HepG2 (cell line): ENCODE measurements at regions not wholly inside any gene's neighbourhood (a gene's known extent, or its start where the extent isn't known, plus 50 kb on each side); places are given as distances from the start of the nearest gene placed in this dataset.

ENCODE experiments used
- CEBPB ChIP-seq: IDR thresholded peaks from 2 replicates; pipeline ENCODE4 v1.6.1; 2011; ENCODE audit warnings: low read depth, low read length, improper control_type of control experiment, borderline replicate concordance
- FOSL1 ChIP-seq: sonication (generic); formaldehyde crosslinking; IDR thresholded peaks from 2 replicates; pipeline ENCODE4 v1.9.0; 2021; ENCODE audit warnings: missing genetic modification reagents, borderline replicate concordance
- GATAD1 ChIP-seq: IDR thresholded peaks from 2 replicates; pipeline ENCODE4 v1.6.1; 2016; ENCODE audit warnings: missing genetic modification reagents, missing compliant biosample characterization
- SMAD9 ChIP-seq: sonication (generic); formaldehyde crosslinking; IDR thresholded peaks from 2 replicates; pipeline ENCODE4 v1.5.1; 2020; ENCODE audit warnings: mild to moderate bottlenecking, missing genetic modification reagents
- SRY ChIP-seq: sonication (generic); formaldehyde crosslinking; IDR thresholded peaks from 2 replicates; pipeline ENCODE4 v1.8.0; 2022; ENCODE audit warnings: mild to moderate bottlenecking, missing genetic modification reagents
- TRIM22 ChIP-seq: fragments of 450-650 bp; IDR thresholded peaks from 2 replicates; pipeline ENCODE4 v1.6.1; 2017
- ZBTB20 ChIP-seq: sonication (generic); formaldehyde crosslinking; IDR thresholded peaks from 2 replicates; pipeline ENCODE4 v1.8.1; 2023; ENCODE audit warnings: missing genetic modification reagents, low read depth, mild to moderate bottlenecking, borderline replicate concordance
- ZBTB7B ChIP-seq: sonication (generic); formaldehyde crosslinking; IDR thresholded peaks from 2 replicates; pipeline ENCODE4 v1.4.0; 2020; ENCODE audit warnings: missing genetic modification reagents
- ZNF275 ChIP-seq: sonication (generic); formaldehyde crosslinking; IDR thresholded peaks from 2 replicates; pipeline ENCODE4 v1.8.0; 2022; ENCODE audit warnings: missing genetic modification reagents, mild to moderate bottlenecking, inconsistent platforms, borderline replicate concordance
- TF ChIP-seq, protein P1 (sequence below), 2 experiments: sonication (generic) in 1 of 2; formaldehyde crosslinking in 1 of 2; IDR thresholded peaks; 2 replicates each; pipeline versions ENCODE4 v1.4.0 to v1.6.1; 2016 to 2020; ENCODE audit warnings: borderline replicate concordance in 1 of 2, low read depth in 1 of 2, mild to moderate bottlenecking in 1 of 2, missing genetic modification reagents in 1 of 2
- TF ChIP-seq, protein P2 (sequence below): sonication (generic); formaldehyde crosslinking; IDR thresholded peaks from 2 replicates; pipeline ENCODE4 v1.5.1; 2020; ENCODE audit warnings: mild to moderate bottlenecking, missing genetic modification reagents, moderate library complexity
- TF ChIP-seq, protein P3 (sequence below): IDR thresholded peaks from 2 replicates; pipeline ENCODE4 v1.6.1; 2016; ENCODE audit warnings: missing compliant biosample characterization, missing genetic modification reagents, borderline replicate concordance

DNA sequence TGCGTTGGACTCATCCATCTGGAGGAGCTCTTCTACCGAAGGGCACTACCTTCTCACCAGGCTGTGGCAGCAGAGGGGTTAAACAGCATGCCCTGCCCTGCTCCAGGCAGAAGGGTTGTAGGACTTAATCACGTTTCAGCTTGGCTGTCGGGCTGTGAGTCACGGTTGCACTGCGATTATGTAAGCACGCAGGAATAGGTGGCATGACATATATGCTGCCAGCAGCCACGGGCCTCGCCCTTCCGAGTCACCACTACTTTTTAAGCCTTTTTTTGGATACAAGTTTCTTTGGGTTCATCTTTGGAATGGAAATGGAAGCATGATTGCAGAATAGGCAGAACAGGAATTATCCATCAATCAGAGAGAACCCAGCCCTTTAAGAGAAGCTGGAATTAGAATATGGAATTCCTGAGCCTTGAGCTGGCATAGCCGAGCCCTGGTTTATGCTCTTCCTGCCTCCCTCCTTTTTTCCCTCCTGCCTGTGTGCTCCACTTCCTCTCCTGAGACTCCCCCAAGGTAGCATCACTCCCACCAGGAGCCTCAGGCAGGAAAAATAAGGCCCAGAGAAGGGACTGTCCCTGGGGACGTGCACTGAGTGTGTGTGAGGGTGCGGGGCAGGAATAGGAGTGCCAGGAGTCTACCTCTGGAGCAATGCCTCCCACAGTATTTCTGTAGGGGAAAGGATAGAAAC is 86.8 kb downstream of the SEMA4F start (continued):
- TF ChIP-seq, protein P1, sequence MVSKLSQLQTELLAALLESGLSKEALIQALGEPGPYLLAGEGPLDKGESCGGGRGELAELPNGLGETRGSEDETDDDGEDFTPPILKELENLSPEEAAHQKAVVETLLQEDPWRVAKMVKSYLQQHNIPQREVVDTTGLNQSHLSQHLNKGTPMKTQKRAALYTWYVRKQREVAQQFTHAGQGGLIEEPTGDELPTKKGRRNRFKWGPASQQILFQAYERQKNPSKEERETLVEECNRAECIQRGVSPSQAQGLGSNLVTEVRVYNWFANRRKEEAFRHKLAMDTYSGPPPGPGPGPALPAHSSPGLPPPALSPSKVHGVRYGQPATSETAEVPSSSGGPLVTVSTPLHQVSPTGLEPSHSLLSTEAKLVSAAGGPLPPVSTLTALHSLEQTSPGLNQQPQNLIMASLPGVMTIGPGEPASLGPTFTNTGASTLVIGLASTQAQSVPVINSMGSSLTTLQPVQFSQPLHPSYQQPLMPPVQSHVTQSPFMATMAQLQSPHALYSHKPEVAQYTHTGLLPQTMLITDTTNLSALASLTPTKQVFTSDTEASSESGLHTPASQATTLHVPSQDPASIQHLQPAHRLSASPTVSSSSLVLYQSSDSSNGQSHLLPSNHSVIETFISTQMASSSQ (IDR thresholded peaks at IDR 0.05; ENCODE audit: low read depth): no peak
- TF ChIP-seq, protein P1 (CRISPR knock-in tag; IDR thresholded peaks at IDR 0.05; ENCODE audit: borderline replicate concordance): no peak
- TF ChIP-seq GATAD1 (CRISPR knock-in tag) (peak; percentile 56; the same call in 1 of the 2 replicates), TRIM22 (no peak), ZBTB20 (CRISPR knock-in tag) (peak; percentile 88; the same call in 1 of the 2 replicates), SRY (CRISPR knock-in tag) (no peak; the same call in 1 of the 2 replicates), CEBPB (peak; percentile 71; the same call in 1 of the 2 replicates), ZNF275 (CRISPR knock-in tag) (no peak), ZBTB7B (CRISPR knock-in tag) (no peak), FOSL1 (CRISPR knock-in tag) (peak; percentile 61), SMAD9 (CRISPR knock-in tag) (no peak)
- TF ChIP-seq, protein P2, sequence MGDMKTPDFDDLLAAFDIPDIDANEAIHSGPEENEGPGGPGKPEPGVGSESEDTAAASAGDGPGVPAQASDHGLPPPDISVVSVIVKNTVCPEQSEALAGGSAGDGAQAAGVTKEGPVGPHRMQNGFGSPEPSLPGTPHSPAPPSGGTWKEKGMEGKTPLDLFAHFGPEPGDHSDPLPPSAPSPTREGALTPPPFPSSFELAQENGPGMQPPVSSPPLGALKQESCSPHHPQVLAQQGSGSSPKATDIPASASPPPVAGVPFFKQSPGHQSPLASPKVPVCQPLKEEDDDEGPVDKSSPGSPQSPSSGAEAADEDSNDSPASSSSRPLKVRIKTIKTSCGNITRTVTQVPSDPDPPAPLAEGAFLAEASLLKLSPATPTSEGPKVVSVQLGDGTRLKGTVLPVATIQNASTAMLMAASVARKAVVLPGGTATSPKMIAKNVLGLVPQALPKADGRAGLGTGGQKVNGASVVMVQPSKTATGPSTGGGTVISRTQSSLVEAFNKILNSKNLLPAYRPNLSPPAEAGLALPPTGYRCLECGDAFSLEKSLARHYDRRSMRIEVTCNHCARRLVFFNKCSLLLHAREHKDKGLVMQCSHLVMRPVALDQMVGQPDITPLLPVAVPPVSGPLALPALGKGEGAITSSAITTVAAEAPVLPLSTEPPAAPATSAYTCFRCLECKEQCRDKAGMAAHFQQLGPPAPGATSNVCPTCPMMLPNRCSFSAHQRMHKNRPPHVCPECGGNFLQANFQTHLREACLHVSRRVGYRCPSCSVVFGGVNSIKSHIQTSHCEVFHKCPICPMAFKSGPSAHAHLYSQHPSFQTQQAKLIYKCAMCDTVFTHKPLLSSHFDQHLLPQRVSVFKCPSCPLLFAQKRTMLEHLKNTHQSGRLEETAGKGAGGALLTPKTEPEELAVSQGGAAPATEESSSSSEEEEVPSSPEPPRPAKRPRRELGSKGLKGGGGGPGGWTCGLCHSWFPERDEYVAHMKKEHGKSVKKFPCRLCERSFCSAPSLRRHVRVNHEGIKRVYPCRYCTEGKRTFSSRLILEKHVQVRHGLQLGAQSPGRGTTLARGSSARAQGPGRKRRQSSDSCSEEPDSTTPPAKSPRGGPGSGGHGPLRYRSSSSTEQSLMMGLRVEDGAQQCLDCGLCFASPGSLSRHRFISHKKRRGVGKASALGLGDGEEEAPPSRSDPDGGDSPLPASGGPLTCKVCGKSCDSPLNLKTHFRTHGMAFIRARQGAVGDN (CRISPR knock-in tag): peak; percentile 84
- TF ChIP-seq, protein P3, sequence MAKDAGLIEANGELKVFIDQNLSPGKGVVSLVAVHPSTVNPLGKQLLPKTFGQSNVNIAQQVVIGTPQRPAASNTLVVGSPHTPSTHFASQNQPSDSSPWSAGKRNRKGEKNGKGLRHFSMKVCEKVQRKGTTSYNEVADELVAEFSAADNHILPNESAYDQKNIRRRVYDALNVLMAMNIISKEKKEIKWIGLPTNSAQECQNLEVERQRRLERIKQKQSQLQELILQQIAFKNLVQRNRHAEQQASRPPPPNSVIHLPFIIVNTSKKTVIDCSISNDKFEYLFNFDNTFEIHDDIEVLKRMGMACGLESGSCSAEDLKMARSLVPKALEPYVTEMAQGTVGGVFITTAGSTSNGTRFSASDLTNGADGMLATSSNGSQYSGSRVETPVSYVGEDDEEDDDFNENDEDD (CRISPR knock-in tag): peak; percentile 44; the same call in 1 of the 2 replicates
